ENCODE measurements at regions not wholly inside any gene's neighbourhood (a gene's known extent, or its start where the extent isn't known, plus 50 kb on each side); places are given as distances from the start of the nearest gene placed in this dataset.

- H3K27ac ChIP-seq, result no peak overlapping the region
- ATAC-seq (ENCODE audit: insufficient number of reproducible peaks, low FRiP score, low read depth) (no peak), DNase-seq (ENCODE audit: low spot score) (no peak)
- H3K9me3 ChIP-seq, result no peaks in the 10 kb centered on the region
- peaks cover 3 to 18% of the 10 kb centered on the region in 2 donors for H3K4me1 ChIP-seq (ENCODE audit: control insufficient read depth in 1 of 2, low read depth in 2 of 2)
- no peak for TF ChIP-seq CTCF (IDR thresholded peaks at IDR 0.05)
- no peaks in the 10 kb centered on the region for H3K36me3 ChIP-seq
- no peaks in the 10 kb centered on the region for H3K27me3 ChIP-seq (replicated peaks; ENCODE audit: insufficient read depth)
- H3K4me3 ChIP-seq, result no peak overlapping the region
Measured at GRCh38 chr4:155072417-155072816, 136.0 kb upstream of the NPY2R start.

GRCh38 chr4:155073852-155074251 lies 134.6 kb upstream of the NPY2R start:
- H3K27ac ChIP-seq, result no peak overlapping the region
- DNase-seq (ENCODE audit: low spot score), result no peak
- H3K27me3 ChIP-seq (replicated peaks; ENCODE audit: insufficient read depth), result no peaks in the 10 kb centered on the region
- TF ChIP-seq CTCF (IDR thresholded peaks at IDR 0.05), result no peak
- H3K4me1 ChIP-seq (ENCODE audit: control insufficient read depth in 1 of 2, low read depth in 2 of 2), result peaks cover 3 to 18% of the 10 kb centered on the region in 2 donors
- no peaks in the 10 kb centered on the region for H3K36me3 ChIP-seq
- no peaks in the 10 kb centered on the region for H3K9me3 ChIP-seq
- ATAC-seq (ENCODE audit: insufficient number of reproducible peaks, low FRiP score, low read depth), result no peak
- no peak overlapping the region for H3K4me3 ChIP-seq

- ATAC-seq (ENCODE audit: insufficient number of reproducible peaks, low FRiP score, low read depth), result no peak
- no peaks in the 10 kb centered on the region for H3K27me3 ChIP-seq (replicated peaks; ENCODE audit: insufficient read depth)
- no peak for TF ChIP-seq CTCF (IDR thresholded peaks at IDR 0.05)
Measured at GRCh38 chr4:155076256-155076785, 132.1 kb upstream of the NPY2R start.

GRCh38 chr4:155077452-155078229 lies 130.8 kb upstream of the NPY2R start:
- no peak for TF ChIP-seq CTCF (IDR thresholded peaks at IDR 0.05)
- no peak overlapping the region for H3K27ac ChIP-seq
- no peaks in the 10 kb centered on the region for H3K9me3 ChIP-seq
- ATAC-seq (ENCODE audit: insufficient number of reproducible peaks, low FRiP score, low read depth) (no peak), DNase-seq (ENCODE audit: low spot score) (no peak)
- no peaks in the 10 kb centered on the region for H3K36me3 ChIP-seq
- no peaks in the 10 kb centered on the region for H3K27me3 ChIP-seq (replicated peaks; ENCODE audit: insufficient read depth)
- peaks cover 7 to 29% of the 10 kb centered on the region in 2 donors for H3K4me1 ChIP-seq (ENCODE audit: control insufficient read depth in 1 of 2, low read depth in 2 of 2)
- H3K4me3 ChIP-seq, result no peak overlapping the region

More at GRCh38 chr4:155076256-155076785, 132.1 kb upstream of the NPY2R start:
- H3K36me3 ChIP-seq, result no peaks in the 10 kb centered on the region
- peaks cover 7 to 29% of the 10 kb centered on the region in 2 donors for H3K4me1 ChIP-seq (ENCODE audit: control insufficient read depth in 1 of 2, low read depth in 2 of 2)
- no peaks in the 10 kb centered on the region for H3K9me3 ChIP-seq
- no peak for DNase-seq (ENCODE audit: low spot score)
- no peak overlapping the region for H3K4me3 ChIP-seq
- no peak overlapping the region for H3K27ac ChIP-seq

GRCh38 chr4:155079871-155080270 lies 128.6 kb upstream of the NPY2R start:
- Histone ChIP-seq H3K27ac (no peak overlapping the region), H3K27me3 (replicated peaks; ENCODE audit: insufficient read depth) (no peaks in the 10 kb centered on the region), H3K9me3 (no peaks in the 10 kb centered on the region), H3K4me1 (ENCODE audit: control insufficient read depth in 1 of 2, low read depth in 2 of 2) (peaks cover 4 to 11% of the 10 kb centered on the region in 2 donors), H3K36me3 (no peaks in the 10 kb centered on the region), H3K4me3 (no peak overlapping the region)
- DNase-seq (ENCODE audit: low spot score) (no peak), ATAC-seq (ENCODE audit: insufficient number of reproducible peaks, low FRiP score, low read depth) (no peak)
- no peak for TF ChIP-seq CTCF (IDR thresholded peaks at IDR 0.05)
